K562 (cell line): ENCODE measurements at regions not wholly inside any gene's neighbourhood (a gene's known extent, or its start where the extent isn't known, plus 50 kb on each side); places are given as distances from the start of the nearest gene placed in this dataset.

ENCODE experiments used
- ARID1B ChIP-seq: fragments of 450-650 bp; IDR thresholded peaks from 2 replicates; pipeline ENCODE4 v1.6.1; 2016; ENCODE audit warnings: antibody characterized with exemption, mild to moderate bottlenecking, inconsistent platforms
- ATF7 ChIP-seq: fragments of 450-650 bp; IDR thresholded peaks from 2 replicates; pipeline ENCODE4 v1.7.1; 2014; ENCODE audit warnings: mild to moderate bottlenecking, moderate library complexity
- CBFA2T3 ChIP-seq: fragments of 450-650 bp; IDR thresholded peaks from 2 replicates; pipeline ENCODE4 v1.6.1; 2017
- CC2D1A ChIP-seq: fragments of 450-650 bp; IDR thresholded peaks from 2 replicates; pipeline ENCODE4 v1.6.1; 2017; ENCODE audit warnings: mild to moderate bottlenecking
- DMBX1 ChIP-seq: fragments of 250-450 bp; sonication (Bioruptor Pico); IDR thresholded peaks from 2 replicates; pipeline ENCODE4 v1.8.0; 2022; ENCODE audit warnings: inconsistent platforms, mild to moderate bottlenecking, moderate library complexity, borderline replicate concordance
- HMBOX1 ChIP-seq: sonication (generic); IDR thresholded peaks from 2 replicates; pipeline ENCODE4 v1.6.1; 2016
- MAFG ChIP-seq: fragments of 450-650 bp; conservative IDR thresholded peaks from 2 replicates; pipeline ENCODE4 v1.6.1; 2016; ENCODE audit warnings: missing genetic modification characterization, missing compliant biosample characterization
- MEF2A ChIP-seq: IDR thresholded peaks from 2 replicates; pipeline ENCODE4 v1.6.1; 2011; ENCODE audit warnings: low read depth, mild to moderate bottlenecking, low read length, moderate library complexity; ENCODE audit not compliant: control insufficient read depth
- NFIX ChIP-seq: fragments of 250-450 bp; sonication (Bioruptor Pico); IDR thresholded peaks from 2 replicates; pipeline ENCODE4 v1.4.0; 2020; ENCODE audit warnings: low read depth, mild to moderate bottlenecking, moderate library complexity
- RCOR1 ChIP-seq, 2 experiments: IDR thresholded peaks; 2 replicates each; pipeline ENCODE4 v1.6.1; 2012; ENCODE audit warnings: low read depth in 2 of 2, low read length in 2 of 2, borderline replicate concordance in 1 of 2, improper control_type of control experiment in 1 of 2
- SMAD4 ChIP-seq: fragments of 250-450 bp; sonication (Bioruptor Pico); conservative IDR thresholded peaks from 2 replicates; pipeline ENCODE4 v1.8.0; 2021; ENCODE audit warnings: inconsistent platforms, mild to moderate bottlenecking, moderate library complexity
- TAF15 ChIP-seq: fragments of 200-400 bp; formaldehyde crosslinking; IDR thresholded peaks from 2 replicates; pipeline ENCODE4 v1.6.1; 2017; ENCODE audit warnings: mild to moderate bottlenecking, low read depth, low read length, moderate library complexity
- TCF15 ChIP-seq: fragments of 250-450 bp; sonication (Bioruptor Pico); IDR thresholded peaks from 2 replicates; pipeline ENCODE4 v1.8.0; 2022; ENCODE audit warnings: moderate library complexity, mild to moderate bottlenecking, inconsistent platforms
- TEAD4 ChIP-seq, 2 experiments: sonication (generic) in 1 of 2; formaldehyde crosslinking in 1 of 2; IDR thresholded peaks; 2 replicates each; pipeline versions ENCODE4 v1.6.1 to v1.8.0; 2012 to 2022; ENCODE audit warnings: borderline replicate concordance in 1 of 2, inconsistent platforms in 1 of 2, low read length in 1 of 2, mild to moderate bottlenecking in 1 of 2, missing genetic modification reagents in 1 of 2
- TSHZ1 ChIP-seq: fragments of 250-450 bp; sonication (Bioruptor Pico); IDR thresholded peaks from 2 replicates; pipeline ENCODE4 v1.4.0; 2020; ENCODE audit warnings: mild to moderate bottlenecking, moderate library complexity
- ZBTB34 ChIP-seq: fragments of 250-450 bp; sonication (Bioruptor Pico); IDR thresholded peaks from 2 replicates; pipeline ENCODE4 v1.8.0; 2021; ENCODE audit warnings: mild to moderate bottlenecking, moderate library complexity
- ZNF197 ChIP-seq: fragments of 200-800 bp; sonication (Bioruptor generic); IDR thresholded peaks from 2 replicates; pipeline ENCODE4 v1.6.1; 2016; ENCODE audit warnings: low read depth, missing genetic modification characterization, missing compliant biosample characterization
- ZNF316 ChIP-seq: fragments of 450-650 bp; IDR thresholded peaks from 2 replicates; pipeline ENCODE4 v1.6.1; 2016
- ZNF431 ChIP-seq: sonication (generic); formaldehyde crosslinking; IDR thresholded peaks from 2 replicates; pipeline ENCODE4 v1.8.0; 2022; ENCODE audit warnings: mild to moderate bottlenecking, missing genetic modification reagents
- ZNF449 ChIP-seq: fragments of 250-450 bp; sonication (Bioruptor Pico); IDR thresholded peaks from 2 replicates; pipeline ENCODE4 v1.8.0; 2022; ENCODE audit warnings: moderate library complexity, mild to moderate bottlenecking, inconsistent platforms
- ZNF511 ChIP-seq: sonication (generic); formaldehyde crosslinking; IDR thresholded peaks from 2 replicates; pipeline ENCODE4 v1.8.0; 2022; ENCODE audit warnings: mild to moderate bottlenecking, missing genetic modification reagents
- ZNF780A ChIP-seq: fragments of 250-450 bp; sonication (Bioruptor Pico); IDR thresholded peaks from 2 replicates; pipeline ENCODE4 v1.5.0; 2021; ENCODE audit warnings: mild to moderate bottlenecking

- TF ChIP-seq ZNF449 (CRISPR knock-in tag) (no peak), ZNF197 (CRISPR knock-in tag) (no peak), ZBTB34 (CRISPR knock-in tag) (no peak), TAF15 (no peak), ZNF316 (no peak), DMBX1 (CRISPR knock-in tag) (no peak), CBFA2T3 (peak; percentile 38; the same call in 1 of the 2 replicates), ARID1B (peak; percentile 48), CC2D1A (no peak), TEAD4 (IDR thresholded peaks at IDR 0.05; ENCODE audit: low read length) (peak; percentile 49; the same call in 1 of the 2 replicates), TEAD4 (CRISPR knock-in tag; IDR thresholded peaks at IDR 0.05; ENCODE audit: borderline replicate concordance) (no peak), HMBOX1 (no peak), ZNF511 (CRISPR knock-in tag) (no peak), RCOR1 (IDR thresholded peaks at IDR 0.05; ENCODE audit: borderline replicate concordance in 1 of 2, low read depth in 2 of 2, low read length in 2 of 2) (peak in 1 of 2 experiments; percentile 71; a peak in 2 of 4 replicates), ZNF780A (CRISPR knock-in tag) (no peak), MEF2A (no peak), TCF15 (CRISPR knock-in tag) (no peak), TSHZ1 (CRISPR knock-in tag) (no peak), SMAD4 (CRISPR knock-in tag) (0 out of 2 replicates have a peak, but pooled peaks have one; percentile 26), ATF7 (0 out of 2 replicates have a peak, but pooled peaks have one; percentile 37), MAFG (tag) (no peak), ZNF431 (CRISPR knock-in tag) (no peak), NFIX (no peak)
Observed at GRCh38 chr10:61181832-61182231, 237.8 kb upstream of the RHOBTB1 start (continued).
